ENCODE measurements at regions not wholly inside any gene's neighbourhood (a gene's known extent, or its start where the extent isn't known, plus 50 kb on each side); places are given as distances from the start of the nearest gene placed in this dataset.

GRCh38 chr7:7122701-7123281 lies 59.6 kb upstream of the C1GALT1 start:
- no peak for DNase-seq

DNA sequence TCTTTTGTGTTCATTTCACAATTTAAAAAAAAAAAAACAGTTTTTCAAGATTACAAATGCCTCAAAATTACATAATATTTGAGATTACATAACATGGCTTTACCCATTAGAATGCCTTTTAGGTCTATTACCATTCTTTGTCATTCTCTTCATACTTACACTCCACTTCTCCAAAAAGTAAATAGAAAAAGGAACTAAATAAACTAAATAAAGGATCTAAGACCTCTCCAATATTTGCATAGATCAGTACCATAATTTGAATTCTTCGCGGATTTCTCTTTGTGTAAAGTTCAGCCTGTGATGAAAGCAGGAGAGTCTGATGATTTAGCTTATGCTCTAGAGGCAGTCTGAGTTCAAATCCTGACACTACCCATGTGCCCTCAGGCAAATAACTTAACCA lies 56.4 kb upstream of the C1GALT1 start:
- DNase-seq: no peak

DNA sequence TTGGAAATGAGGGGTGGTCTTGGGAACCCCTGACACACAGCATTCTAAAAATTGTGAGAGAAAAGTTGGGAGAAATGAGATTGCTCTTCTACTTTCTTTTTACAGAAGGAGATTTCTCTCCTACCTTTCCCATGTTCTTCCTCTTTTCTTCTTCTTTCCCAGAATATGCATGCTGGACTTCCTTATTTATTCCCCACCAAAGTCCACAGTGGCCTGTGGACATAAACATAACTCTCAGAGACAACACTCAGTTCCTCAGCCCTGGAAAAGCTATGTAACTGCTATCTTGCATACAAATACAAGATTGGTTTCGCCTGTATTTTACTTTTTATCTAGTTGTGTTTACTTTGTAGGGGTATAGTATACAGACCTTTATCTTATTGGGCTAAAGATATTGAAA lies 54.6 kb upstream of the C1GALT1 start:
- DNase-seq: no peak

DNA sequence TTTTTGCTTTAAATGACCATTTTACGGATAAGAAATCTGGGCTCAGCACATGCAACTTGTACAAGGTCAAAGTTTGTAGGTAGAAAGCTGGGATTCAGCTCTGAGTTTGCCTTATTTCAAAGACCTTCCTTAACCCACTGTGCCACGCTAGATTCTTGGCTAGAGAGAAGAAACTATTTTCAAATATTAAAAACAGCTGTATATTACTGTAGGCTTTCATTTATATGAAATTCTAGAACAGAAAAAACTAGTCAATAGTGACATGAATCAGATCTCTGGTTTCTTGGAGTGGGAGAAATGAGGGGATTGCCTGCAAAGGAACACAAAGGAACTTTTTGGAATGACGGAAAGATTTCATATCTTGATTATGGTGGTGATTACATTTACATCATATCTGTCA lies 53.0 kb upstream of the C1GALT1 start:
- no peak for DNase-seq

- DNase-seq: no peak
These were observed 51.1 kb upstream of the C1GALT1 start for GRCh38 chr7:7131273-7131672.

Measured in T-helper 1 cell (primary cell).